Heart left ventricle (tissue), 13 donors: ENCODE measurements at regions not wholly inside any gene's neighbourhood (a gene's known extent, or its start where the extent isn't known, plus 50 kb on each side); places are given as distances from the start of the nearest gene placed in this dataset.

Source experiments
- CTCF ChIP-seq, 12 donors: fragments of 200-600 bp; sonication (generic) in 4 of 12; IDR thresholded peaks; one replicate each; pipeline versions ENCODE4 v1.5.0 to v1.8.0; 2018 to 2022; ENCODE audit warnings: antibody characterized with exemption in 12 of 12, mild to moderate bottlenecking in 5 of 12
- POLR2A ChIP-seq, 2 donors: fragments of 450-650 bp; IDR thresholded peaks; one replicate each; pipeline ENCODE4 v1.6.1; 2017; ENCODE audit warnings: antibody characterized with exemption in 2 of 2, mild to moderate bottlenecking in 2 of 2, moderate library complexity in 2 of 2
- donor health status: ischemic (EF 13 %, LVEDD 7.1; RV severe dilation, severe dysfunction).
- donor health status: DM: no; HTN: yes; CAD: no.
- donor health status: DM: no; HTN: no; CAD: no.
- donor health status: ischemic (EF 25% LVEDD 6.9; RV normal size, moderate dysfunction).
- donor health status: ischemic (EF 25% LVEDD 5.7; RV mildly dilated, moderate dysfunction).
- donor health status: ischemic (EF 35%, LVEDD 5.7; RV mildly dilated, moderate dysfunction).
- donor health status: nonischemic (EF 11% LVEDD 7.7; RV severe dilation, severe dysfunction).
- donor health status: DM: yes; HTN: yes; CAD: no.
- donor health status: PGD.
- donor health status: ischemic (EF 29% LVEDD 5.4; RV normal size, mild dysfunction).
- donor health status: nonischemic (EF 23%, LVEDD 6.1; RV moderate dilation, normal function).

- TF ChIP-seq CTCF (IDR thresholded peaks at IDR 0.05) (no peak), POLR2A (IDR thresholded peaks at IDR 0.05) (no peak)
Observed at GRCh38 chr16:65608455-65608854, 486.6 kb upstream of the CDH11 start.
